NT2/D1 (cell line): ENCODE measurements at regions not wholly inside any gene's neighbourhood (a gene's known extent, or its start where the extent isn't known, plus 50 kb on each side); places are given as distances from the start of the nearest gene placed in this dataset.

Source experiments
- DNase-seq: peaks from one replicate; pipeline ENCODE4 v3.0.0-alpha.2; 2011; ENCODE audit warnings: low read depth, low spot score
- H3K27me3 ChIP-seq: 2 replicates; pipeline ENCODE4 v1.6.0; 2011; ENCODE audit warnings: mild to moderate bottlenecking; ENCODE audit not compliant: insufficient read length, insufficient read depth
- H3K36me3 ChIP-seq: 2 replicates; pipeline ENCODE4 v1.6.1; 2011; ENCODE audit warnings: mild to moderate bottlenecking, low read length, mixed read lengths; ENCODE audit not compliant: insufficient read depth, insufficient read length
- H3K4me1 ChIP-seq: 2 replicates; pipeline ENCODE4 v1.5.1; 2011; ENCODE audit not compliant: insufficient read depth, insufficient read length
- H3K4me3 ChIP-seq: 2 replicates; pipeline ENCODE4 v1.5.1; 2011; ENCODE audit warnings: low read depth; ENCODE audit not compliant: insufficient read length
- H3K9ac ChIP-seq: 2 replicates; pipeline ENCODE4 v1.6.0; 2011; ENCODE audit warnings: low read depth; ENCODE audit not compliant: insufficient read length
- H3K9me3 ChIP-seq: 2 replicates; pipeline ENCODE4 v1.5.1; 2011; ENCODE audit warnings: mild to moderate bottlenecking, low read length; ENCODE audit not compliant: insufficient read depth
- SUZ12 ChIP-seq: IDR thresholded peaks from 2 replicates; pipeline ENCODE4 v1.6.1; 2011; ENCODE audit not compliant: insufficient read length, insufficient read depth; ENCODE audit errors: extremely low read depth
- YY1 ChIP-seq: IDR thresholded peaks from 2 replicates; pipeline ENCODE4 v1.6.1; 2011; ENCODE audit not compliant: insufficient read length, insufficient read depth
- ZNF274 ChIP-seq: IDR thresholded peaks from 2 replicates; pipeline ENCODE4 v1.6.1; 2011; ENCODE audit warnings: mild to moderate bottlenecking, low read depth, low read length

DNA sequence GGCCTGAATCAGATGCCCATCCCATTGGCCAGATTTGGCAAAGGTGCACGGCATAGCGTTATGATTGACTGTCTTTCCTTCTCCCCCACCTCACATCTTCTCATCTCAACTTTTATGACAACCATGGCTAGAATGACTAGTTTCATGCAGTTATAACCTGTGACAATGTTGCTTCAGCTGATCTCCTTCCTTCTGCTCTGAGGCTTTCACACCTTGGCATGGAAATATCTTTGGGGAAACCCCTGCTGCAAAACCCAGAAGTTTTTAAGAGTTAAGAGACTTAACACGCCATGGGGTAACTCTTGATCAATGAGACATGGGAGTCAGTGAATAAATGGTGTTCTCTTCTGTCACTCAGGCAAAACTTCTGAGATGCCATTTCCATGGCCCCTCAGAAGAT lies 290.7 kb upstream of the MDFIC2 start:
- no peaks in the 10 kb centered on the region for H3K9me3 ChIP-seq
- TF ChIP-seq ZNF274 (no peak), YY1 (no peak), SUZ12 (no peak)
- no peaks in the 10 kb centered on the region for H3K27me3 ChIP-seq
- no peak overlapping the region for H3K4me3 ChIP-seq
- no peaks in the 10 kb centered on the region for H3K36me3 ChIP-seq
- no peak overlapping the region for H3K9ac ChIP-seq
- DNase-seq, result no peak
- H3K4me1 ChIP-seq, result no peaks in the 10 kb centered on the region

- Histone ChIP-seq H3K9me3 (no peaks in the 10 kb centered on the region), H3K4me1 (no peaks in the 10 kb centered on the region), H3K9ac (no peak overlapping the region), H3K27me3 (no peaks in the 10 kb centered on the region), H3K36me3 (no peaks in the 10 kb centered on the region), H3K4me3 (no peak overlapping the region)
- no peak for TF ChIP-seq ZNF274
- DNase-seq, result no peak
These were observed 284.9 kb upstream of the MDFIC2 start for GRCh38 chr3:70597312-70597711.

DNA sequence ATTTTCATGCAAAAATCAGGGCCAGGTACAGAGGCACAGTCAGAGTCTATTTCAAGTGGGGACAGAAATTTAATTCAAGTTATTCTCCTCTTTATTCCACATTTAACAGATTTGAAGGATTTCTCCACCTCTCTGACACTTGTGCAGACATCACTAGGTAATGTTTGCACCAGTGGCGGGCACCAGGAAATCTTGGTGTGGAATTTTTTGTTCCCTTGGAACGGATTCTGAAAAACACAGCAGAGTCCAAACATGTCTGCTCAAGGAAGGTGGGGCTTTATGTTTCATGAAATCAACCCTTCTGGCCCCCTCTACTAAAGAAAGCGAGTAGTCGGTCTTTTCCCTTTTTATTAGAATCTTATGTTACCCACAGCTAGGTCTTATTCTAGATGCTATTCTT lies 271.2 kb upstream of the MDFIC2 start:
- Histone ChIP-seq H3K9ac (no peak overlapping the region), H3K4me1 (no peaks in the 10 kb centered on the region), H3K4me3 (no peak overlapping the region), H3K27me3 (no peaks in the 10 kb centered on the region), H3K9me3 (no peaks in the 10 kb centered on the region), H3K36me3 (no peaks in the 10 kb centered on the region)
- DNase-seq, result no peak
- no peak for TF ChIP-seq SUZ12
- no peak for TF ChIP-seq ZNF274

- Histone ChIP-seq H3K9me3 (no peaks in the 10 kb centered on the region), H3K27me3 (no peaks in the 10 kb centered on the region)
- TF ChIP-seq SUZ12 (no peak), ZNF274 (no peak), YY1 (no peak)
These were observed 270.4 kb upstream of the MDFIC2 start for GRCh38 chr3:70582803-70583202.

GRCh38 chr3:70580021-70580420 lies 267.6 kb upstream of the MDFIC2 start:
- Histone ChIP-seq H3K36me3 (no peaks in the 10 kb centered on the region), H3K4me3 (no peak overlapping the region), H3K9ac (no peak overlapping the region), H3K27me3 (no peaks in the 10 kb centered on the region), H3K9me3 (no peaks in the 10 kb centered on the region), H3K4me1 (no peaks in the 10 kb centered on the region)
- DNase-seq, result no peak
- no peak for TF ChIP-seq ZNF274
- TF ChIP-seq SUZ12, result no peak
- no peak for TF ChIP-seq YY1

More at GRCh38 chr3:70582803-70583202, 270.4 kb upstream of the MDFIC2 start:
- no peak for DNase-seq
- H3K4me1 ChIP-seq, result no peaks in the 10 kb centered on the region
- no peak overlapping the region for H3K4me3 ChIP-seq
- H3K36me3 ChIP-seq, result no peaks in the 10 kb centered on the region
- no peak overlapping the region for H3K9ac ChIP-seq

DNA sequence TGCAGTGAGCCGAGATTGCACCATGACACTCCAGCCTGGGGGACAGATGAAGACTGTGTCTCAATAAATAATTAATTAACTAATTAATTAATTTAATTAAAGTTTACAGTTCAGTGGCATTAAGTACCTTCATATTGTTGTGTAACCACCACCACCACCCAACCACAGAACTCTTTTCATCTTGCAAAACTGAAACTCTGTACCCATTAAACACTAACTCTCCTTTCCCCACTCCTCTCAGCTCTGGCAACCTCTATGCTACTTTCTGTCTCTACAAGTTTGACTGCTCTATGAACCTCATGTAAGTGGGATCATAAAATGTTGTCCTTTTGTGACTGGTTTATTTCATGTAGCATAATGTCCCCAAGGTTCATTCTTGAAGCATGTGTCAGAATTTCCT lies 259.3 kb upstream of the MDFIC2 start:
- Histone ChIP-seq H3K4me1 (no peaks in the 10 kb centered on the region), H3K9me3 (no peaks in the 10 kb centered on the region)

GRCh38 chr3:70570584-70570983 lies 258.1 kb upstream of the MDFIC2 start:
- no peak for TF ChIP-seq SUZ12
- no peak for TF ChIP-seq YY1
- no peak for TF ChIP-seq ZNF274
- Histone ChIP-seq H3K4me3 (no peak overlapping the region), H3K36me3 (no peaks in the 10 kb centered on the region), H3K4me1 (no peaks in the 10 kb centered on the region), H3K9ac (no peak overlapping the region), H3K9me3 (no peaks in the 10 kb centered on the region), H3K27me3 (no peaks in the 10 kb centered on the region)
- no peak for DNase-seq

More for the DNA sequence above, 259.3 kb upstream of the MDFIC2 start:
- Histone ChIP-seq H3K4me3 (no peak overlapping the region), H3K27me3 (no peaks in the 10 kb centered on the region), H3K36me3 (no peaks in the 10 kb centered on the region), H3K9ac (no peak overlapping the region)
- DNase-seq, result no peak
- TF ChIP-seq ZNF274, result no peak
- TF ChIP-seq YY1, result no peak
- TF ChIP-seq SUZ12, result no peak

- H3K27me3 ChIP-seq, result no peaks in the 10 kb centered on the region
- H3K9me3 ChIP-seq, result no peaks in the 10 kb centered on the region
- H3K36me3 ChIP-seq, result no peaks in the 10 kb centered on the region
- H3K4me3 ChIP-seq, result no peak overlapping the region
- DNase-seq, result no peak
- no peak overlapping the region for H3K9ac ChIP-seq
- no peak for TF ChIP-seq ZNF274
- TF ChIP-seq YY1, result no peak
- TF ChIP-seq SUZ12, result no peak
- H3K4me1 ChIP-seq, result no peaks in the 10 kb centered on the region
These were observed 256.2 kb upstream of the MDFIC2 start for GRCh38 chr3:70568626-70569025.
